HG03108 (cell line): ENCODE measurements at regions not wholly inside any gene's neighbourhood (a gene's known extent, or its start where the extent isn't known, plus 50 kb on each side); places are given as distances from the start of the nearest gene placed in this dataset.

Experiments used
- ATAC-seq: cut with Tn5 transposase; IDR thresholded peaks from one replicate; pipeline ENCODE4 v1.9.1; 2021; ENCODE audit warnings: moderate library complexity; ENCODE audit not compliant: unreplicated experiment

DNA sequence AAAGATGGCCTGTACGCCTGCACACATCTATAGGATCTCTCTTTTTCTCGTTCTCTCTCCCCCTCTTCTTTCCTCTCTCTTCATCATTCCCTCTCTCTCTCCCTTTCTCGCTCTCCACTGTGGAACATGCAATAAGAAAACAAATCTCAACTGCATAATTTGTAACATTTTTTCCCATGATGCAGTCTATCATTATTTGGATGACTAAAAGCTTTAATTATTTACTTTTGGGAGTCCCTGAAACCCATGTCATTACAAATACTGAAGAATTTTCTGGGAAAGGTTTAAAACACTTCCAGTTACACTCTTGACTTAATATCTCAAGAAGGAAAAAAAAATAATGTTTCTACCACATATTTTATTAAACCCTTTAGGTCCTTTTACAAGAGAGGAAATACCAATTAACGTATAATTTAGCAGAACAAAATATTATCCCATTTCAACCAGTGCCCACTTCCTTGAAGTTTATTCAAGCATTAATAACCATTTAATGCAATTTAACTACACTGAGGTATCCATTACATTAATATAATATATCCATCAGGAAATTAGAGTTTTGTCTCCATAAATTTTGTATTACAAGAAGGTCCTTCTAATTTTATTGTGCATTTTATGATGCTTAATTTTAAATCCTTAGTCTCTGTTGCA, 1615.2 kb upstream of the ACVR2A start:
- no peak for ATAC-seq

GRCh38 chr2:146228466-146229058, 1616.3 kb upstream of the ACVR2A start:
- ATAC-seq = no peak

DNA sequence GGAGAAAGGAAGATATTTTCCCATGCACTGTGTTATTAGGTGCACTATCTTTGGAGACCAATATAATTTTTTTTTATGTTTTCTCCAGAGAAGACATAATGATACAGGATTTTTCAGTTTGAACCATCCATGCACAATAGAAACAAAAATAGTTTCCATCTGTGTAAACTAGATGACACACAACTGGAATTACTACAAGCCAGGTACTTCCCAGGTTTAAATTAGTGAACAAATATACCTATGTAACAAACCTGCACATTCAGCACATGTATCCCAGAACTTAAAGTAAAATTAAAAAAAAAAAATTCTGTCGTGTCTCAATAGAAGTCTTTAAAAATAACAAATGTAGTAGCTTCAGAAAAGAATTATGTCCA, 1616.8 kb upstream of the ACVR2A start:
- ATAC-seq = no peak

GRCh38 chr2:146227152-146228019, 1617.4 kb upstream of the ACVR2A start:
- ATAC-seq = no peak

DNA sequence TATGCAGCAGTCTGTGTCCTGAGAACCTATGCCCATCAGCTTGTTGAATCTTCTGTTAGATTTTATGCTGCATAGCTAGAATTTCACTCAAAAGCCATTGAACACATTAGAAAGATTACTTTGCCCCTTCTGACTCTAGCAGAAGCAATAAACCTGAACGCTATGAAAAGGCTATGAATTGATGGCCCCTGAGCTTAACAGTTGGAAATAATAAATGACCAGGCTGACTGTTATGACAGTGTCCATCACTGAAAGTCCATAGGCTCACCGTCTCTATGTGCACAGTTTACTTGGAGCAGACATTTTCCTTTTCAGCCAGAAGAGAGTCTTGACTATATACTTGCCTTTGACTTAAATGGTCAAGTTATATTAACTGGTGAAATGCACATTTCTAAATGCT, 1618.8 kb upstream of the ACVR2A start:
- ATAC-seq = no peak

DNA sequence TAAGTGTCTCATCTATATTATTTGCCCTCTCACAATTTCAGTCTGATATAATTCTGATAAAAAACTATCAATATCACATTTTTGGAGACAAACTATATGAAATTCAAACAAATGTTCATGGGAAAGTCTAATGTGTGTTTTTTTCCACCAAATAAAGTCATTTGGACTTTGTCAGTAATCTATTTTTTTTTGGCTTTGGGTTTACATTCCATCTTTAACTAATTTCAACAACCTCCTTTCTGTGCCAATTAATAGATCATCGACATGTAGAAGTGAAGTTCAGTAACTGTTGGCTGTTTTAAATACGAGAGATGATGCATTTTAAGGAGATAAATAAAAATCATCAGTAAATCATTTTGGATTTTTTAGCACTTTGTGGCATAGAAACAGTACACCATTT, 1623.0 kb upstream of the ACVR2A start:
- no peak for ATAC-seq

GRCh38 chr2:146220957-146221356, 1623.9 kb upstream of the ACVR2A start:
- ATAC-seq = no peak

DNA sequence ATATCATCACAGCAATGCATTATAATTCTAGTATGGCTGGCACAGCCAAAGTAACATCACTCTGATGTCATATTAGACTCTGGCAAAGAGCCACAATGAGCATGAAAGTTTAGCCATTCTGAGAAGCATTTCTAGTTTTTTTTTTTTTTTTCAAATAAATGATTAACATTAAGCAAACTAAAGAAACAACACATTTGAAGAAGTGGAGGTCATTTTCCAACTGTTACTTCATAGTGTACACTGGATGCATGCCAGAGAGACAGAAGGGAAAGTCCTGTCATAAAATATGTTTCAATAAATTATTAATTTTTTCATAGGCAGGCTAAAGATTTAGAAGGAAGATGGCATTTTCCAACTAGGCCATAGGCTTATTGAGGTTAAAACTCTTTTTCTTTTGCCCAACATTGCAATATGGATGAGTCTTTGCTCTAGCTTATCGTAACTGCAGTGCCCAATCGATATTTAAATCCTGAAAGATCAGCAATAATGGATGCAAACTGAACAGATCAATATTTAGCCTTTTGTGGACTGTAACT, 1630.4 kb upstream of the ACVR2A start:
- no peak for ATAC-seq

DNA sequence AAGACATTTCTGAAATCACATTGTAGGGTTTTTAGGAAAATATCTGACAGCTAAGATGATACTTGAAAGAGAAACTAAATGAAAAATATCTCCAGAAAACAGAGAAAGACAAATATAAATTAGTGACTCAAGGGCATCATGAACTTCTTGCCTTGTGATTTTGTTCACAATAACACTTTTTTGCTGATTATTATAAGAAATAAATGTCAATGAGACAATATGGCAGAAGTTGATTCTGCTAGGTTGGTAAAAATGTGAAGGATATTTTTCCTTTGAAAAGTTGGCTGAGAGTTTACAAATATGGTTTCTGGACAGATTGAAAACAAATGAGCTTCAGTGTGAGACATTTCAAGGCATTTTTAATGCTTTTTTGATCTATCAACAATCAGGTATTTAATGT, 1631.2 kb upstream of the ACVR2A start:
- no peak for ATAC-seq

DNA sequence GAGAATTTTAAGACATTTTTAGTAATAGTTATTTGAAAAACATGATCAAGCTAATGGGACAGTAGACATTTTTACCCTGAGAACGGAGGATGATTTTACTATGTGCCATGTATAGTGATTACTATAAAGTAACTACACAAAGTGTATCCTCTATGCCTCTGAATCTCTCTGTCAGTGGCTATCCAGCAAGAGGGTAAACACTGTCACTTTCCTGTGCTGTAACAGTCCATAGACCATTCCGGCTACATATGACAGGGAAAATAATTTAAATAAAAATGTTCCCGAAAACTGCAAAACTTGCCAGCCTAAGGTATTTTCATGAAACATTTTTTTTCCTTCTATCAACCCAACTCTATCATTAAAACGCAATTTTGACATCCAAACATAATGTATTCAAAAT, 1632.2 kb upstream of the ACVR2A start:
- ATAC-seq = no peak

DNA sequence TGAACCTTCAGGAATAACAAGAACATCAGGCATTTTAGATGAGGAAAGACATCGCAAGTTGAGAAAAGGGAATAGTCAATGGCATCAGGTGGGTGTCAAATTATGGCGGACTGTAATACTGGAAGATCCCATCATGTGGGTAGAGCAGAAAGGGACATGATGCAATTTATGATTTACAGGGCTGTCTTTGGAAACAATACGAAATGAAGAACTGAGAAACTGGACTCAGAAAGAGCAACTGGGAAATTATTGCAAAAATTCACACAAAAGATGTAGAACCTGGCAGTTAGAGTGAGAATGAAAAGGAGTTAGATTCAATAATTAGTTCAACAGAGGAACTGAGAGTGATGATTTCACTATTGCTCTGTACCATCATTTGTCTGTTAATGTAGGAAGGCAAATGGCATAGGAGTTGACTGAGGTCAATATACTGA, 1635.0 kb upstream of the ACVR2A start:
- ATAC-seq = no peak

- ATAC-seq = no peak
Measured at GRCh38 chr2:146207901-146208300, 1636.9 kb upstream of the ACVR2A start.

- ATAC-seq = no peak
Measured at GRCh38 chr2:146207417-146207816, 1637.4 kb upstream of the ACVR2A start.

DNA sequence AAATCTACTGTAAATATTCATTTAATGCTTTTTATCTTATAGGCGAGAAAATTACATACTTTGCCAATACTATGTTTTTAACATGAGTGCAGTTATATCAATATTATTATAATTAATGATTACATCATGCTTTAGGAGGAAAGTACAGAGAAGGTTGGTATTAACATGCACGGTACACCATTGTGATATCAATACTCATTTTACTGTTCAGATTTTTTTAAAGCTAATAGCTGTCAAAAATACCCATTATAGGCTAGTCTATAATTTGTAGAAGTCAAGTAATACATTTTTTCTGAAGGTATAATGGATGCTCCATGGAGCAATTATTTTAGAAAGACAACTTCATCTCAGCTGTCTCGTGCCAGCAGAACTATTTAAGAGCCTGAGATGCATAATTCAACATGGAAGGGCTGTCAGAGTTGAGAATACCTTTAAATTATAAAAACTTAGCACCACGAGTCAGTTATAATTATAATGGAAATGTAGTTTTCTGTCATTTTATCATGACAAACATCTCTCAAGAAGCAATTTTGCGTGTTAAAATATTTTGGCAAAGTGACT, 1641.7 kb upstream of the ACVR2A start:
- ATAC-seq = no peak

DNA sequence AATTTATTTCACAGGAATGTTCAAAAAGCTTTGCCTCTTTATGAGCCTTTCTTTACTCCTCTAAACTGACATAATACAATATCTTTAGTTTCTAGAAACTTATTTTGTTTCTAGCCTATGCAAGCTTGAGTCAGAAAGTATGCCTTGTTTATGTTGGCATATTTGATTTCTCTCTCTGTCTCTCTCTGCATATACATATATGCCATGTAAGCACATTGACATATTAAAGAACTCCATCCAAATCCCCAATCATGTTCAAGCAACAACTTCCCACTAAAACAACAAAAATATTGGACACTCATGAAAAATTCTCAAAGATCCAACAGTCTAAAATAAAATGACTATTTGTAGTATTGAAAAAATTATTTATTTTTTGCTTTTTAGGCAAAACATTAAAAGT, 1651.2 kb upstream of the ACVR2A start:
- no peak for ATAC-seq

GRCh38 chr2:146189541-146189940, 1655.3 kb upstream of the ACVR2A start:
- no peak for ATAC-seq

- no peak for ATAC-seq
Measured at GRCh38 chr2:146173934-146174333, 1654.0 kb upstream of the ZEB2 start.

GRCh38 chr2:146161256-146161882, 1641.5 kb upstream of the ZEB2 start:
- no peak for ATAC-seq

GRCh38 chr2:146158072-146158674, 1638.3 kb upstream of the ZEB2 start:
- ATAC-seq = no peak

- ATAC-seq = no peak
Measured at GRCh38 chr2:146147448-146148012, 1627.6 kb upstream of the ZEB2 start.
